GM19467 (cell line): ENCODE measurements at regions not wholly inside any gene's neighbourhood (a gene's known extent, or its start where the extent isn't known, plus 50 kb on each side); places are given as distances from the start of the nearest gene placed in this dataset.

Experiments
- ATAC-seq: cut with Tn5 transposase; IDR thresholded peaks from one replicate; pipeline ENCODE4 v1.9.1; 2021; ENCODE audit warnings: mild to moderate bottlenecking, moderate library complexity; ENCODE audit not compliant: unreplicated experiment

- ATAC-seq: no peak
Measured at GRCh38 chr12:60977966-60978365, 1282.2 kb upstream of the USP15 start.

- ATAC-seq: no peak
Measured at GRCh38 chr12:60980558-60980957, 1279.6 kb upstream of the USP15 start.

GRCh38 chr12:60981473-60981872, 1278.7 kb upstream of the USP15 start:
- ATAC-seq: no peak

- no peak for ATAC-seq
Measured at GRCh38 chr12:60992087-60992486, 1268.1 kb upstream of the USP15 start.

GRCh38 chr12:60995256-60995825, 1264.9 kb upstream of the USP15 start:
- ATAC-seq: no peak

- ATAC-seq: no peak
Measured at GRCh38 chr12:60997869-60998378, 1262.3 kb upstream of the USP15 start.

GRCh38 chr12:61009192-61009591, 1251.0 kb upstream of the USP15 start:
- no peak for ATAC-seq

GRCh38 chr12:61011767-61012423, 1248.3 kb upstream of the USP15 start:
- no peak for ATAC-seq

- no peak for ATAC-seq
Measured at GRCh38 chr12:61018571-61018970, 1241.6 kb upstream of the USP15 start.

- ATAC-seq: no peak
Measured at GRCh38 chr12:61023231-61023630, 1237.0 kb upstream of the USP15 start.

- no peak for ATAC-seq
Measured at GRCh38 chr12:61029516-61029915, 1230.7 kb upstream of the USP15 start.

- no peak for ATAC-seq
Measured at GRCh38 chr12:61037792-61038191, 1222.4 kb upstream of the USP15 start.

GRCh38 chr12:61043838-61044237, 1216.4 kb upstream of the USP15 start:
- ATAC-seq: no peak

- no peak for ATAC-seq
Measured at GRCh38 chr12:61044766-61045165, 1215.4 kb upstream of the USP15 start.

GRCh38 chr12:61070640-61071414, 1189.4 kb upstream of the USP15 start:
- ATAC-seq: no peak

GRCh38 chr12:61072717-61073116, 1187.5 kb upstream of the USP15 start:
- no peak for ATAC-seq

GRCh38 chr12:61095111-61095510, 1165.1 kb upstream of the USP15 start:
- ATAC-seq: no peak

- ATAC-seq: no peak
Measured at GRCh38 chr12:61098031-61098580, 1162.1 kb upstream of the USP15 start.

GRCh38 chr12:61107118-61107517, 1153.1 kb upstream of the USP15 start:
- no peak for ATAC-seq

- ATAC-seq: no peak
Measured at GRCh38 chr12:61111218-61111617, 1149.0 kb upstream of the USP15 start.

- ATAC-seq: no peak
Measured at GRCh38 chr12:61137677-61138414, 1122.4 kb upstream of the USP15 start.
